Vagina (tissue), 2 donors: ENCODE measurements at regions not wholly inside any gene's neighbourhood (a gene's known extent, or its start where the extent isn't known, plus 50 kb on each side); places are given as distances from the start of the nearest gene placed in this dataset.

Experiments
- DNase-seq, 2 donors: peaks; one replicate each; pipeline ENCODE4 v3.0.0-alpha.2; 2017; ENCODE audit errors: extremely low spot score in 2 of 2
- H3K27ac ChIP-seq: fragments of 200-600 bp; sonication (generic); one replicate; pipeline ENCODE4 v1.5.1; 2019
- H3K27me3 ChIP-seq: fragments of 200-600 bp; sonication (generic); one replicate; pipeline ENCODE4 v1.5.1; 2019
- H3K36me3 ChIP-seq, 2 donors: fragments of 200-600 bp; sonication (generic); one replicate each; pipeline ENCODE4 v1.5.1; 2017 to 2019
- H3K4me1 ChIP-seq: fragments of 200-600 bp; sonication (generic); one replicate; pipeline ENCODE4 v1.5.1; 2019
- H3K4me3 ChIP-seq, 2 donors: fragments of 200-600 bp; sonication (generic); 1 replicate in 1 of 2; 2 replicates in 1 of 2; pipeline ENCODE4 v1.5.1; 2016 to 2019
- H3K9me3 ChIP-seq: fragments of 200-600 bp; sonication (generic); one replicate; pipeline ENCODE4 v1.5.1; 2019
- CTCF ChIP-seq, 3 experiments: fragments of 450-650 bp in 2 of 3; fragments of 200-600 bp in 1 of 3; sonication (generic) in 1 of 3; IDR thresholded peaks; one replicate each; pipeline ENCODE4 v1.5.1; 2017 to 2019; ENCODE audit warnings: antibody characterized with exemption in 3 of 3, mild to moderate bottlenecking in 2 of 3, moderate library complexity in 2 of 3
- POLR2A ChIP-seq, 2 donors: fragments of 450-650 bp; IDR thresholded peaks; one replicate each; pipeline ENCODE4 v1.6.1; 2017; ENCODE audit warnings: antibody characterized with exemption in 2 of 2, mild to moderate bottlenecking in 2 of 2, moderate library complexity in 2 of 2
- POLR2AphosphoS5 ChIP-seq, 2 donors: sonication (generic); formaldehyde crosslinking; IDR thresholded peaks; one replicate each; pipeline ENCODE4 v1.9.0; 2017; ENCODE audit warnings: antibody characterized with exemption in 2 of 2, mild to moderate bottlenecking in 2 of 2, low read depth in 1 of 2; ENCODE audit not compliant: insufficient read depth in 1 of 2
- intact Hi-C: fragments of 100-400 bp; cut with DNase I; formaldehyde crosslinking; loops from one replicate; pipeline ENCODE4 v1.15.1; 2023

GRCh38 chr2:129709956-129710598, 269.4 kb upstream of the RAB6C start:
- DNase-seq, result no peak
- no peaks in the 10 kb centered on the region for H3K9me3 ChIP-seq
- no peak overlapping the region for H3K27ac ChIP-seq
- H3K27me3 ChIP-seq, result no peaks in the 10 kb centered on the region
- no peaks in the 10 kb centered on the region for H3K4me1 ChIP-seq
- no peaks in the 10 kb centered on the region for H3K36me3 ChIP-seq
- no peak overlapping the region for H3K4me3 ChIP-seq
- TF ChIP-seq CTCF (IDR thresholded peaks at IDR 0.05) (no peak), POLR2AphosphoS5 (IDR thresholded peaks at IDR 0.05; ENCODE audit: insufficient read depth in 1 of 2, low read depth in 1 of 2) (no peak), POLR2A (IDR thresholded peaks at IDR 0.05) (no peak)
- intact Hi-C loops, result no loop called here

GRCh38 chr2:129710670-129711495, 268.6 kb upstream of the RAB6C start:
- Histone ChIP-seq H3K4me1 (no peaks in the 10 kb centered on the region), H3K9me3 (no peaks in the 10 kb centered on the region), H3K27me3 (no peaks in the 10 kb centered on the region), H3K27ac (no peak overlapping the region), H3K36me3 (no peaks in the 10 kb centered on the region), H3K4me3 (no peak overlapping the region)
- intact Hi-C loops, result no loop called here
- TF ChIP-seq POLR2AphosphoS5 (IDR thresholded peaks at IDR 0.05; ENCODE audit: insufficient read depth in 1 of 2, low read depth in 1 of 2) (no peak), CTCF (IDR thresholded peaks at IDR 0.05) (no peak), POLR2A (IDR thresholded peaks at IDR 0.05) (no peak)
- DNase-seq, result no peak

GRCh38 chr2:129711816-129712675, 267.4 kb upstream of the RAB6C start:
- Histone ChIP-seq H3K4me3 (no peak overlapping the region), H3K27me3 (no peaks in the 10 kb centered on the region), H3K36me3 (no peaks in the 10 kb centered on the region), H3K9me3 (no peaks in the 10 kb centered on the region), H3K4me1 (no peaks in the 10 kb centered on the region), H3K27ac (no peak overlapping the region)
- DNase-seq, result no peak
- intact Hi-C loops, result no loop called here
- TF ChIP-seq CTCF (IDR thresholded peaks at IDR 0.05) (no peak), POLR2AphosphoS5 (IDR thresholded peaks at IDR 0.05; ENCODE audit: insufficient read depth in 1 of 2, low read depth in 1 of 2) (no peak), POLR2A (IDR thresholded peaks at IDR 0.05) (no peak)

GRCh38 chr2:129712676-129712985, 266.8 kb upstream of the RAB6C start:
- H3K27ac ChIP-seq, result no peak overlapping the region
- intact Hi-C loops, result no loop called here
- H3K9me3 ChIP-seq, result no peaks in the 10 kb centered on the region
- H3K4me3 ChIP-seq, result no peak overlapping the region
- no peaks in the 10 kb centered on the region for H3K36me3 ChIP-seq
- no peak for DNase-seq
- no peaks in the 10 kb centered on the region for H3K27me3 ChIP-seq
- peaks cover under 1% of the 10 kb centered on the region for H3K4me1 ChIP-seq
- TF ChIP-seq POLR2AphosphoS5 (IDR thresholded peaks at IDR 0.05; ENCODE audit: insufficient read depth in 1 of 2, low read depth in 1 of 2) (no peak), POLR2A (IDR thresholded peaks at IDR 0.05) (no peak), CTCF (IDR thresholded peaks at IDR 0.05) (no peak)
